ENCODE measurements at regions not wholly inside any gene's neighbourhood (a gene's known extent, or its start where the extent isn't known, plus 50 kb on each side); places are given as distances from the start of the nearest gene placed in this dataset.

DNA sequence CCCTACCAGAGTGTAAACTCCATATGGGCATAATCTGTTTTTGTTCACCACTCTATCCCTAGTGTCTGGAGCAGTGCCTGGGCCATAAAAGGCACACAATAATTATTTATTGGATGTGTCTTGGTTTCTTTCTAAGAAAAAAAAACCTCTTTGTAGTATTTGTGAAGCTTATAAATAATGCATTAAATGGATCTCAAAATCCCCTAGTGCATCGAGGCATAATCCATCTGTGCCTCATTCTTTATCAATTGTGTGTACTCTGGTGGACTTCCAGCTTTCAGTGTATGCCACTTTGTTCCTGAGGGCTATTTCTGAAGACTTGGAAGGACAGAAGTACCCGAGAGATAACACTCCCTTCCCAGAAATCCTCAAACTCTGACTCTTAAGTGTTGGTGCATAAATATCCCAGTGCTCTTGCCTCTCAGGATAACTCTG lies 255.0 kb upstream of the PHYHIPL start:
- TF ChIP-seq POLR2A (IDR thresholded peaks at IDR 0.05) = no peak
- TF ChIP-seq, protein P1, sequence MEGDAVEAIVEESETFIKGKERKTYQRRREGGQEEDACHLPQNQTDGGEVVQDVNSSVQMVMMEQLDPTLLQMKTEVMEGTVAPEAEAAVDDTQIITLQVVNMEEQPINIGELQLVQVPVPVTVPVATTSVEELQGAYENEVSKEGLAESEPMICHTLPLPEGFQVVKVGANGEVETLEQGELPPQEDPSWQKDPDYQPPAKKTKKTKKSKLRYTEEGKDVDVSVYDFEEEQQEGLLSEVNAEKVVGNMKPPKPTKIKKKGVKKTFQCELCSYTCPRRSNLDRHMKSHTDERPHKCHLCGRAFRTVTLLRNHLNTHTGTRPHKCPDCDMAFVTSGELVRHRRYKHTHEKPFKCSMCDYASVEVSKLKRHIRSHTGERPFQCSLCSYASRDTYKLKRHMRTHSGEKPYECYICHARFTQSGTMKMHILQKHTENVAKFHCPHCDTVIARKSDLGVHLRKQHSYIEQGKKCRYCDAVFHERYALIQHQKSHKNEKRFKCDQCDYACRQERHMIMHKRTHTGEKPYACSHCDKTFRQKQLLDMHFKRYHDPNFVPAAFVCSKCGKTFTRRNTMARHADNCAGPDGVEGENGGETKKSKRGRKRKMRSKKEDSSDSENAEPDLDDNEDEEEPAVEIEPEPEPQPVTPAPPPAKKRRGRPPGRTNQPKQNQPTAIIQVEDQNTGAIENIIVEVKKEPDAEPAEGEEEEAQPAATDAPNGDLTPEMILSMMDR (IDR thresholded peaks at IDR 0.05) = no peak
